GM12874 (cell line): ENCODE measurements at regions not wholly inside any gene's neighbourhood (a gene's known extent, or its start where the extent isn't known, plus 50 kb on each side); places are given as distances from the start of the nearest gene placed in this dataset.

Source experiments
- TF ChIP-seq, protein P1 (sequence below): IDR thresholded peaks from 2 replicates; pipeline ENCODE4 v1.5.1; 2011; ENCODE audit warnings: low read depth, mild to moderate bottlenecking, control low read depth, low read length, moderate library complexity; ENCODE audit not compliant: insufficient read depth

GRCh38 chr2:193837111-193837738 lies 1642.5 kb upstream of the TMEFF2 start:
- TF ChIP-seq, protein P1, sequence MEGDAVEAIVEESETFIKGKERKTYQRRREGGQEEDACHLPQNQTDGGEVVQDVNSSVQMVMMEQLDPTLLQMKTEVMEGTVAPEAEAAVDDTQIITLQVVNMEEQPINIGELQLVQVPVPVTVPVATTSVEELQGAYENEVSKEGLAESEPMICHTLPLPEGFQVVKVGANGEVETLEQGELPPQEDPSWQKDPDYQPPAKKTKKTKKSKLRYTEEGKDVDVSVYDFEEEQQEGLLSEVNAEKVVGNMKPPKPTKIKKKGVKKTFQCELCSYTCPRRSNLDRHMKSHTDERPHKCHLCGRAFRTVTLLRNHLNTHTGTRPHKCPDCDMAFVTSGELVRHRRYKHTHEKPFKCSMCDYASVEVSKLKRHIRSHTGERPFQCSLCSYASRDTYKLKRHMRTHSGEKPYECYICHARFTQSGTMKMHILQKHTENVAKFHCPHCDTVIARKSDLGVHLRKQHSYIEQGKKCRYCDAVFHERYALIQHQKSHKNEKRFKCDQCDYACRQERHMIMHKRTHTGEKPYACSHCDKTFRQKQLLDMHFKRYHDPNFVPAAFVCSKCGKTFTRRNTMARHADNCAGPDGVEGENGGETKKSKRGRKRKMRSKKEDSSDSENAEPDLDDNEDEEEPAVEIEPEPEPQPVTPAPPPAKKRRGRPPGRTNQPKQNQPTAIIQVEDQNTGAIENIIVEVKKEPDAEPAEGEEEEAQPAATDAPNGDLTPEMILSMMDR, result no peak

DNA sequence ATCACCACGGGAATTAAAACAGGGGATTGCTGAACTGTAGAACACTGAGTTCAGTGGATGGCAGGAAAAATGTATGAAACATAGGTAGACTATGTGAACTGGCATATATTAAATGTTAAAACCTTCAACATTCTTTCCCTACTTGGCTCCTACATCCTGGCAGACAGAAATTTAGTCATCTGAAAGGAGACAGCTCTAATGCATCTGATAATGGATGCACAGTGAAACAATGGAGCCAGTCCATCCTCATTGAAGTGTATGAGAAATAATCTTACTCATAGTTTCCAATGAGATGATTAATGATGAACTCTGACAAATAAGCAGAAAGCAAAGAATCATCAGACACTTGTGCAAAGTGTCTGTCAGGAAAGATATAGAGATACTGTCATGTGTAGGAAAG lies 1629.7 kb upstream of the TMEFF2 start:
- TF ChIP-seq, protein P1, result no peak

DNA sequence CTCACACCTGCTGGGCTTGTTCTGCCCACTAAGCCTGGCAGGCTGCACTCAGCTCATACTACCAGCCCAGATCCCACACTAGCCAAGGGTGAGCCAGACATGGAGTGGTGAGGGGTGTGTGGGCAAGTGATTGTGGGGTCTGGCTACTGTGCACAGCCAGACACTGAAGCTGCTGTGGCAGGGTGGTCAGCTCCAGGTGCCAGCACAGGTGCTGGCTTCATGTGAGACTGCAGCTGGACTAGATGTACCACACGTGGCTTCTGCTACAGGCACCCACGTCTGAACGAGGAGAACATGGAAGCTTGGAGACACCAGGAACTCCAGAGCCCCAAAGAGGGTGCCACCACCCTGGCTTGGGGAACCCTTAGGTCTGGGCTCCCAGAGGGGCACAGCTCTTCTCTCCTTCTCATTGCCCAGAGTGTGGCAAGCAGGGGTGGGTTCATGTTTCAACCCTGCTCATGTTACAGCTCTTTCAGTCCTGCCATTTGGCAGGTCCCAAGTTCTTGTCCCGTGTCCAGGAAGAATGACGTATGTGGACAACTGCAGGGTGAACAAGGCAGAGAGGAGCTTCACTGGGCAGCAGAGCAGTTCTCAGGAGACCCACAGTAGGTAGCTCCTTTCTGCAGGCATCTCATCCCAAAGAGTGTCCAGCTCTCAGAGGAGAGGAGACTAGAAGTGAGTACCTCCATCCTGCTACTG lies 1624.2 kb upstream of the TMEFF2 start:
- TF ChIP-seq, protein P1, result no peak

- TF ChIP-seq, protein P1, result no peak
These were observed 1621.3 kb upstream of the TMEFF2 start for GRCh38 chr2:193816008-193816407.

DNA sequence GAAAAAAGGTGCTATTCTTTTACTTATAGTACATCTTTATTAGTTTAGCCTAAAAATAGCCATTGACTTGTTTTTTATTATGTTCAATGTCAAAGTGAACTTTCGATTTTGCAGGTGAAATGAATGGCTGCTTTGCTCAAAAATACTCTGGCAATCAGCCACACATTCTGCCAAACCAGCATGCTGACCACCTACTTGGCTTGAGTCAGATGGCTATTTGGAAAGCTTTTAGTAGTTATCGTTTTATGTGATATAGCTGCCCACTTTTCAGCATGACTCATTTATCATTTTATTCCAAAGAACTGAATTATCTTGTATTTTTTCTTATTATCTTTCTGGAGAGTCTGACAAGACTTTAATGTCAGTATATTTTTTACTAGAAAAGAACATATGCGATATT lies 1615.8 kb upstream of the TMEFF2 start:
- TF ChIP-seq, protein P1, result no peak

- TF ChIP-seq, protein P1, result no peak
These were observed 1614.1 kb upstream of the TMEFF2 start for GRCh38 chr2:193808877-193809276.

- TF ChIP-seq, protein P1, result no peak
These were observed 1611.5 kb upstream of the TMEFF2 start for GRCh38 chr2:193806088-193806774.
